Coronary artery (tissue), 2 donors: ENCODE measurements at regions not wholly inside any gene's neighbourhood (a gene's known extent, or its start where the extent isn't known, plus 50 kb on each side); places are given as distances from the start of the nearest gene placed in this dataset.

Experiments used
- DNase-seq: peaks from one replicate; pipeline ENCODE4 v3.0.0-alpha.2; 2017; ENCODE audit warnings: low spot score
- H3K27ac ChIP-seq, 2 donors: fragments of 200-600 bp; sonication (generic); one replicate each; pipeline ENCODE4 v1.5.1; 2016 to 2019
- H3K4me3 ChIP-seq: fragments of 200-600 bp; sonication (generic); 2 replicates; pipeline ENCODE4 v1.5.1; 2016; ENCODE audit warnings: mild to moderate bottlenecking, moderate library complexity
- TF ChIP-seq, protein P1 (sequence below): fragments of 200-600 bp; sonication (generic); IDR thresholded peaks from one replicate; pipeline ENCODE4 v1.5.1; 2019; ENCODE audit warnings: antibody characterized with exemption

DNA sequence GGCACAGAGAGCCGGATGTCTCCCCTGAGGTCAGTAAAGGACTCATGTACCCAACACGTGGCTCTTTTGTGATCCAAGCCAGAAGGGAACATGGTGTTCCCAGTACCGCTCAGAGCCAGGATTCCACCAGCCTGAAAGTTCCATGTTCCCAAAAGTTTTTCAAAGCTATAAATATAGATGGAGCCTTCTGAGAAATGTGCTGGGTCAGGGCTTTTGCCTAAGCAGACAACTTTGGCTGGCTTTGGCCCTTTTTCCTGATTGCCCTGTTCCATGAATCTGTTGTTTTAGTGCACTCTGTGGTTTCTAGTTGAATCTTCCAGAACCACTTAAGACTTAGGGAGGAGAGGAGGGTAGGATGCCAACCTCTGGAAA is 128.5 kb upstream of the HS3ST2 start:
- DNase-seq = peak; percentile 96
- TF ChIP-seq, protein P1, sequence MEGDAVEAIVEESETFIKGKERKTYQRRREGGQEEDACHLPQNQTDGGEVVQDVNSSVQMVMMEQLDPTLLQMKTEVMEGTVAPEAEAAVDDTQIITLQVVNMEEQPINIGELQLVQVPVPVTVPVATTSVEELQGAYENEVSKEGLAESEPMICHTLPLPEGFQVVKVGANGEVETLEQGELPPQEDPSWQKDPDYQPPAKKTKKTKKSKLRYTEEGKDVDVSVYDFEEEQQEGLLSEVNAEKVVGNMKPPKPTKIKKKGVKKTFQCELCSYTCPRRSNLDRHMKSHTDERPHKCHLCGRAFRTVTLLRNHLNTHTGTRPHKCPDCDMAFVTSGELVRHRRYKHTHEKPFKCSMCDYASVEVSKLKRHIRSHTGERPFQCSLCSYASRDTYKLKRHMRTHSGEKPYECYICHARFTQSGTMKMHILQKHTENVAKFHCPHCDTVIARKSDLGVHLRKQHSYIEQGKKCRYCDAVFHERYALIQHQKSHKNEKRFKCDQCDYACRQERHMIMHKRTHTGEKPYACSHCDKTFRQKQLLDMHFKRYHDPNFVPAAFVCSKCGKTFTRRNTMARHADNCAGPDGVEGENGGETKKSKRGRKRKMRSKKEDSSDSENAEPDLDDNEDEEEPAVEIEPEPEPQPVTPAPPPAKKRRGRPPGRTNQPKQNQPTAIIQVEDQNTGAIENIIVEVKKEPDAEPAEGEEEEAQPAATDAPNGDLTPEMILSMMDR = no peak
- Histone ChIP-seq H3K4me3 (peak overlapping the region; percentile 1), H3K27ac (peak overlapping the region; percentile 66 to 85)

DNA sequence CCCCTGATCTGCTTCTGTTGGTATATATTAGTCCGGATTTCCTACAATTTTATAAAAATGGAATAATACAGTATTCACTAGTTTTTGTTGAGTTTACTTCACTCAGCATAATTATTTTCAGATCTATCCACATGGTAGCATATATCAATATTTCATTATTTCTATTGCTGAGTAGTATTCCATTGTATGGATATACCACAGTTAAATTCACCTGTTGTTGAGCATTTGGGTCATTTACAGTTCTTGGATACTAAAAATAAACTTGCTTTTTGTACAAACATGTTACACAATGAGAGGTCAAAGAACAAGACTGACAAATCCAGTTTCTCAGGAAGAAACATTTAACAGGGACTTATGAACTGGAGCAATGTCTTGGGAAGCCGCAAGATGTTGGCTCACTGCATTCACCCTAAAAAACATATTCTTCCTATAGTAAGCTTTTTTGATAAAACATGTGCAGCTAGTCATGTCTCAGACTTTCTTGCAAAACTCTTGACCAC is 126.9 kb upstream of the HS3ST2 start:
- H3K27ac ChIP-seq = peak overlapping the region in 1 of 2 donors; percentile 85
- no peak for DNase-seq

DNA sequence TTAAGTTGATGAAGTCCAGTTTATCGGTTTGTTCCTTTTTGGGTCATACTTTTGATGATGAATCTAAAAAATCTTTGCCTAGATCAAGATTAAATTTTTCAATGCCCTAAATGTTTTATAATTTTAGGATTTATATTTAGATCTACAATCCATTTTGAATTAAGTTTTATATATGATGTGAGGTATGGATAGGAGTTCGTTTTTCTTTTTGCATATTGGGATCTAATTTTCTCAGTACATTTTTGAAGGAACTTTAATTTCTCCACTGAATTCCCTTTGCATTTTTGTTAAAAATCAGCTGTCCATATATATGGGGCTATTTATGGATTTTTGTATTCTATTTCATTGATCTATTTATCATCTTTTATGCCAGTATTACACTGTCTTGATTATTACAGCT is 125.5 kb upstream of the HS3ST2 start:
- TF ChIP-seq, protein P1 = no peak

More for the DNA sequence above, 126.9 kb upstream of the HS3ST2 start:
- TF ChIP-seq, protein P1 = no peak
- no peak overlapping the region for H3K4me3 ChIP-seq

DNA sequence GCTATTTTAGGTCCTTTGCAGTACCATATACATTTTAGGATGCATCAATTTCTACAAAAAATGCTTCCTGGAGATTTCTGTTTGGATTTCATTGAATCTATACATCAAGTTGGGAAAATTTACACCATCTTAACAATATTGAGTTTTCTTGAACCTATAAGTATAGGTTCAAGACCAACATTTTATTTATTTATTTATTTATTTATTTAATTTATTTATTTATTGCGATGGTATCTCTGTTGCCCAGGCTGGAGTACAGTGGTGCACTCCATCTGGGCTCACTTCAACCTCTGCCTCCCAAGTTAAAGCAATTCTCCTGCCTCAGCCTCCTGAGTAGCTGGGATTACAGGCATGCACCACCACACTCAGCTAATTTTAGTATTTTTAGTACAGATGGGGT is 125.0 kb upstream of the HS3ST2 start:
- Histone ChIP-seq H3K27ac (no peak overlapping the region), H3K4me3 (no peak overlapping the region)
- TF ChIP-seq, protein P1 = no peak
- no peak for DNase-seq

More for the DNA sequence above, 125.5 kb upstream of the HS3ST2 start:
- no peak for DNase-seq
- no peak overlapping the region for H3K4me3 ChIP-seq
- no peak overlapping the region for H3K27ac ChIP-seq

DNA sequence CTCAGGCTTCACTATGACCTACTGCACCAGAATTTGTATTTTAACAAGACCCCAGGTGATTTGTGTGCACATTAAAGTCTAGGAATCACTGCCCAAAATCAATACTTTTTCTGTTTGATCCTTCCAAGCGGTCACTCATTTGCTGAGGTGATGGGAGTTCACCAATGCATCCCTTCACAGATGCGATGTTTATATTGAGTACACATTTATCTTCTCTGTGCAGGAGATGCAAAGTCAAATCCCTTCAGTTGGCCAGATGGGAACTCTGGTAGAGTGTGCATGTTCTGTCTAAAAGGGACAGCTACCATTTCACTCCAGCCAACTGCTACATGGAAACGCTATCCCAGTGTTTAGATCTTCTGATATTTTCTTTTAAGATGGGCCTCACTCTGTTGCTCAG is 122.6 kb upstream of the HS3ST2 start:
- TF ChIP-seq, protein P1 = no peak
- no peak for DNase-seq

DNA sequence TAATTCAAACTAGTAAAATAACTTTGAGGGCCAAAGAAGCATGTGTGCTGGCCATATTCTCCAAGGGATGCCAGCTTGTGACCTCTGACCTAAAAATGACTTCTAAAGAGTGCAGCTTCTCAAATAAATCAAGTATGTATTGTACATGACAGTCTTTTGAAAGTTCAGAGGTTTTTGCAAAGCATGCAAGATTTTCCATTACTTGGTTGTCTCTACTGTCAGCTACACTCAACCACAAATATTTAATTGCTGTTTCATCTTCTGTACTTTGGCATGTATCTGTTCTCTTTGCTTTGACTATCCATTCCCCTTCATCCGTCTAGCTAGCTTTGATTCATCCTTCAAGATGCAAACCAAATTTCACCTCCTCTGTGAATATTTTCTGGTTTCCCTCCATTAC is 121.9 kb upstream of the HS3ST2 start:
- no peak for DNase-seq
- Histone ChIP-seq H3K4me3 (no peak overlapping the region), H3K27ac (no peak overlapping the region)
- TF ChIP-seq, protein P1 = no peak

More for the DNA sequence above, 122.6 kb upstream of the HS3ST2 start:
- H3K4me3 ChIP-seq = no peak overlapping the region
- no peak overlapping the region for H3K27ac ChIP-seq

DNA sequence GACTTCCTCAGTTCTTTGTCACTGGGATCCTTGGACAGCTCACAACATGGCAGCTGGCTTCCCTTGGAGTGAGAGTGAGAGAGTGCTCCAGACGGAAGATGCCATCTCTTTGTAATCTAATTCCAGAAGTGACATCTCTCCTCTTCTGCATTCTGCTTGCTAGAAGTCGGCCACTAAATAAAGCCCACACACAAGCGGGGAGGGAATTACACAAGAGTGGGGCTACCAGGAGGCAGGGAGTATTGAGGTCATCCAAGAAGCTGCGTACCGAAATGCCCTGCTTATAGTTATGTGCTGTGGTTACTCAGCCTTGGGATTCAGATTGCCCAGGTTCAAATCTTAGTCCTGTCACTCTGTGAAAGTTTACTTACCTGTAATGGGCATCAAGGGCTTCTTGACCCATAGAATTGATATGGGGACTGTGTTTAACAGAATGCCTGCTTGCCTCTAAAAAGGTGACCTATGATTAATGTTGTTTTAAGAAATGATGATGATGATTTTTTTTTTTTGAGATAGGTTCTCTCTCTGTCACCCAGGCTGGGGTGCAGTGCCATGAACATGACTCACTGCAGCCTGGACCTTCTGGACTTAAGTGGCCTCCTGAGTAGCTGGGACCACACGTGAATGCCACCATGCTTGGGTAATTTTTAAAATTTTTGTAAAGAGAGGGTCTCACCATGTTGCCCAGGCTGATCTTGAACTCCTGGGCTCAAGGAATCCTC is 120.9 kb upstream of the HS3ST2 start:
- Histone ChIP-seq H3K27ac (peak overlapping the region in 1 of 2 donors; percentile 91), H3K4me3 (no peak overlapping the region)
- DNase-seq = no peak
- TF ChIP-seq, protein P1 = no peak
